Endodermal cell (in vitro differentiated cells): ENCODE measurements at regions not wholly inside any gene's neighbourhood (a gene's known extent, or its start where the extent isn't known, plus 50 kb on each side); places are given as distances from the start of the nearest gene placed in this dataset.

ENCODE experiments used
- DNase-seq: peaks from one replicate; pipeline ENCODE4 v3.0.0-alpha.2; 2017
- H3K27ac ChIP-seq: 2 replicates; pipeline ENCODE4 v1.5.1; 2013; ENCODE audit warnings: mild to moderate bottlenecking, low read depth, low read length, moderate library complexity
- H3K27me3 ChIP-seq: 2 replicates; pipeline ENCODE4 v1.6.1; 2013; ENCODE audit warnings: mild to moderate bottlenecking, low read length, moderate library complexity; ENCODE audit not compliant: insufficient read depth, control insufficient read depth, poor library complexity, severe bottlenecking
- H3K36me3 ChIP-seq: 2 replicates; pipeline ENCODE4 v1.7.0; 2013; ENCODE audit warnings: mild to moderate bottlenecking, low read length, moderate library complexity; ENCODE audit not compliant: control insufficient read depth, insufficient read depth
- H3K4me1 ChIP-seq: one replicate; pipeline ENCODE4 v1.7.0; 2013; ENCODE audit warnings: low read length; ENCODE audit not compliant: control insufficient read depth, insufficient read depth
- H3K4me3 ChIP-seq: 2 replicates; pipeline ENCODE4 v1.5.1; 2013; ENCODE audit warnings: mild to moderate bottlenecking, low read length, moderate library complexity
- H3K9ac ChIP-seq: 2 replicates; pipeline ENCODE4 v1.6.1; 2013; ENCODE audit warnings: mild to moderate bottlenecking, low read length, moderate library complexity; ENCODE audit not compliant: poor library complexity, severe bottlenecking; ENCODE audit errors: extremely low read depth
- H3K9me3 ChIP-seq: 2 replicates; pipeline ENCODE4 v1.6.1; 2013; ENCODE audit warnings: mild to moderate bottlenecking, low read length, moderate library complexity; ENCODE audit not compliant: control insufficient read depth
- H3K27ac Mint-ChIP-seq: 2 replicates; pipeline ENCODE4 v1.8.0; 2020; ENCODE audit warnings: mixed read lengths
- H3K27me3 Mint-ChIP-seq: 2 replicates; pipeline ENCODE4 v1.8.0; 2021; ENCODE audit warnings: mild to moderate bottlenecking, mixed read lengths; ENCODE audit not compliant: insufficient read depth
- H3K36me3 Mint-ChIP-seq: 2 replicates; pipeline ENCODE4 v1.8.0; 2020; ENCODE audit warnings: low read depth, mixed read lengths
- H3K4me1 Mint-ChIP-seq: 2 replicates; pipeline ENCODE4 v1.8.0; 2020; ENCODE audit warnings: mixed read lengths
- H3K4me3 Mint-ChIP-seq: 2 replicates; pipeline ENCODE4 v1.8.0; 2020; ENCODE audit warnings: mild to moderate bottlenecking, moderate library complexity, mixed read lengths
- H3K9me3 Mint-ChIP-seq: 2 replicates; pipeline ENCODE4 v1.8.0; 2020; ENCODE audit warnings: mild to moderate bottlenecking, mixed read lengths
- WGBS, 2 experiments: methylation state at CpG; one replicate each; pipeline versions ENCODE4 v1.1.5 to v1.1.7; 2013; ENCODE audit warnings: missing lambda C conversion rate in 2 of 2, mixed read lengths in 1 of 2; ENCODE audit not compliant: insufficient coverage in 1 of 2, insufficient read length in 1 of 2; 5-methylcytosine and 5-hydroxymethylcytosine counted together
- TF ChIP-seq, protein P1 (sequence below): fragments of 200-600 bp; sonication (generic); conservative IDR thresholded peaks from 2 replicates; pipeline ENCODE4 v1.5.0; 2021; ENCODE audit warnings: antibody characterized with exemption, mild to moderate bottlenecking

DNA sequence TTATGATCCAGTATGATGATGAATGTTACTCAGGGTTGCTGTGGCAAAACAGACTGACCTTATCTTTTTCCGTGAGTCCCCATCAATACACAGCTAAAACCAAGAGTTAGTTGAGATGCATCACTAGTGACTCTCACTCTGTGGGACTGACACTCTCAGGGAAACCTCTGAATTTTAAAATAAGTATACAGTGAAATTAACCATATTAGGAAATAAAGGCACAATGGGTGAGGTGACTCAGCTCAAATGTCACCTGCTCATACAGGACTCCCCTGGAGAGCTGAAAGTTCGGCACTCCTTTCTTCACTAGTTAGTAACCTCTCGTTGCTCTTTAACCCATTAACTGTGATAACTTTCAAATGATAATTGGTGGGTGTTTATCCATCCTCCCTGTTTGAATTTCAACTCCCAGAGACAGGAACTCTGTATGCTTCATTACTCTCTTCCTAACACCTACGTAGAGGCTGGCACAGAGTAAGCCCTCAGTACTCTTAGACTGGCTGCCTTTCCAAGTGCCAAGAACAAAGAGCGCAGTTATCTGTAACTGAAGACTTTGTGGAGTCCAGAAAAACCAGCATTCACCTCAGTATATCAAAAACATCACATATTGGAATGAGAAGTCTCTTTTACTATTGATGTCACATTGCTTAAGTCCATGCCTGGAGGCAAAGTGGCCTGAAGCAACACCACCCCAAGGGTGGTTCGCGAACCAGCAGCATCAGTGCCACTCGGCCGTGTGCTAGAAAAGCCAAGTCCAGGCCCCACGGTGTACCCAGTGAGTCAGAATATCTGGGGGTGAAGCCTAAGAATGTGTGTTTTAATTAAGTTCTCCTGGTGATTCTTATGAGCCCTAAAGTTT lies 91.1 kb downstream of the NIBAN1 start:
- TF ChIP-seq, protein P1, sequence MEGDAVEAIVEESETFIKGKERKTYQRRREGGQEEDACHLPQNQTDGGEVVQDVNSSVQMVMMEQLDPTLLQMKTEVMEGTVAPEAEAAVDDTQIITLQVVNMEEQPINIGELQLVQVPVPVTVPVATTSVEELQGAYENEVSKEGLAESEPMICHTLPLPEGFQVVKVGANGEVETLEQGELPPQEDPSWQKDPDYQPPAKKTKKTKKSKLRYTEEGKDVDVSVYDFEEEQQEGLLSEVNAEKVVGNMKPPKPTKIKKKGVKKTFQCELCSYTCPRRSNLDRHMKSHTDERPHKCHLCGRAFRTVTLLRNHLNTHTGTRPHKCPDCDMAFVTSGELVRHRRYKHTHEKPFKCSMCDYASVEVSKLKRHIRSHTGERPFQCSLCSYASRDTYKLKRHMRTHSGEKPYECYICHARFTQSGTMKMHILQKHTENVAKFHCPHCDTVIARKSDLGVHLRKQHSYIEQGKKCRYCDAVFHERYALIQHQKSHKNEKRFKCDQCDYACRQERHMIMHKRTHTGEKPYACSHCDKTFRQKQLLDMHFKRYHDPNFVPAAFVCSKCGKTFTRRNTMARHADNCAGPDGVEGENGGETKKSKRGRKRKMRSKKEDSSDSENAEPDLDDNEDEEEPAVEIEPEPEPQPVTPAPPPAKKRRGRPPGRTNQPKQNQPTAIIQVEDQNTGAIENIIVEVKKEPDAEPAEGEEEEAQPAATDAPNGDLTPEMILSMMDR: no peak
- no peak for DNase-seq
- H3K36me3 Mint-ChIP-seq: no peaks in the 10 kb centered on the region
- H3K9ac ChIP-seq: no peak overlapping the region
- H3K9me3 Mint-ChIP-seq: no peaks in the 10 kb centered on the region
- H3K9me3 ChIP-seq: no peaks in the 10 kb centered on the region
- H3K27ac Mint-ChIP-seq: no peak overlapping the region
- no peak overlapping the region for H3K27ac ChIP-seq
- H3K4me3 Mint-ChIP-seq: no peak overlapping the region
- H3K36me3 ChIP-seq: no peaks in the 10 kb centered on the region
- H3K27me3 ChIP-seq: no peaks in the 10 kb centered on the region
- H3K27me3 Mint-ChIP-seq: peaks cover 11% of the 10 kb centered on the region
- peaks cover 14% of the 10 kb centered on the region for H3K4me1 Mint-ChIP-seq
- H3K4me1 ChIP-seq: peaks cover 8% of the 10 kb centered on the region
- WGBS, 2 experiments: 90 to 92% methylated on average over 2 to 9 of the region's 10 CpGs
- no peak overlapping the region for H3K4me3 ChIP-seq

DNA sequence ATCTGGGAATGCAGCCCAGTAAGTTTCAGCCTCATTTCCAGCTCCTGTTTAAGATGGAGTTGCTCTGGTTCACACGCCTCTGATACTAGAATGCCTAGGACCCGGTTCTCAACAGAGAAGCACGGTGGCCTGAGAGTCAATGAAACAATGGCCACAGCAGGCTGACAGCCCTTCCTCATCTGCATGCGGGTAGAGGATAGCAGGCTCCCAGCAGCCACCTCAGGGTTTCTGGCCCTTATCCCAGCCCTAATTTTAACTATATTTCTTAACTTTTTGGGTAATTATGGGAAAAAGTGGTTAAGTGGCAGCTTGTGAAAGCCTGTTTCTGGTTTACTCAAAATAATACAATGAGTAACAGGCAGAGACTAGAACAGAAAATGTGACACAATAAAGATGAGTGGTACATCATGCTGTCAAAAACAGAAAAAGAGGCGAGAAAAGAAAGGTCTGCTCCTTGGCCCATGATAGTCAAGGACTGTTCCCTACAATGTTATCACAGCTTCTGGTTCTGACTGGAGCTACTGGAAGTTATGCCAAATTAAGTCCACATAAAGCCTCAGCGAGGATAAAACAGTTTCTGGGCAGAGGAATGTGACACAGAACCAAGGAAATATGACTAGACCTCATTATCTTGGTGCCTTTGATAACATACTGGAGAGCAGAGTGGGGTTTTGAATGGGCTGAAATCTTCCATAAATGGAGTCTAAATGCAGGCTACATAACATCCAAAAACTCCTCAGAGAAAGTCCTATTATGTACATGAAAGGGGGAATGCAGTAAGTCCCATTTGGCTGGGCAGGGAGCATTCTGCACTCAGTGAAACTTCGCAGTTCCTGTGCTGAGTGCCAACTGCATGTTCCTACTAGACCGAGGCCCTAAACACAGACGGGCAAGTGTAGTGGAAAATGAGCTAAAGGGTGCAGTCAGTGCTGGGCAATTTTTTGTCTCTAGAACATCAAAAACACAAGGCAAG lies 92.1 kb downstream of the NIBAN1 start:
- no peaks in the 10 kb centered on the region for H3K9me3 Mint-ChIP-seq
- no peaks in the 10 kb centered on the region for H3K36me3 Mint-ChIP-seq
- 80 to 87% methylated on average over 7 to 9 of the region's 9 CpGs for WGBS, 2 experiments
- no peak overlapping the region for H3K4me3 Mint-ChIP-seq
- peaks cover 11% of the 10 kb centered on the region for H3K27me3 Mint-ChIP-seq
- H3K9ac ChIP-seq: no peak overlapping the region
- peaks cover 8% of the 10 kb centered on the region for H3K4me1 ChIP-seq
- H3K9me3 ChIP-seq: no peaks in the 10 kb centered on the region
- H3K27ac Mint-ChIP-seq: no peak overlapping the region
- no peaks in the 10 kb centered on the region for H3K36me3 ChIP-seq
- H3K4me3 ChIP-seq: no peak overlapping the region
- H3K4me1 Mint-ChIP-seq: peaks cover 14% of the 10 kb centered on the region
- TF ChIP-seq, protein P1: no peak
- no peak for DNase-seq
- no peak overlapping the region for H3K27ac ChIP-seq
- no peaks in the 10 kb centered on the region for H3K27me3 ChIP-seq

DNA sequence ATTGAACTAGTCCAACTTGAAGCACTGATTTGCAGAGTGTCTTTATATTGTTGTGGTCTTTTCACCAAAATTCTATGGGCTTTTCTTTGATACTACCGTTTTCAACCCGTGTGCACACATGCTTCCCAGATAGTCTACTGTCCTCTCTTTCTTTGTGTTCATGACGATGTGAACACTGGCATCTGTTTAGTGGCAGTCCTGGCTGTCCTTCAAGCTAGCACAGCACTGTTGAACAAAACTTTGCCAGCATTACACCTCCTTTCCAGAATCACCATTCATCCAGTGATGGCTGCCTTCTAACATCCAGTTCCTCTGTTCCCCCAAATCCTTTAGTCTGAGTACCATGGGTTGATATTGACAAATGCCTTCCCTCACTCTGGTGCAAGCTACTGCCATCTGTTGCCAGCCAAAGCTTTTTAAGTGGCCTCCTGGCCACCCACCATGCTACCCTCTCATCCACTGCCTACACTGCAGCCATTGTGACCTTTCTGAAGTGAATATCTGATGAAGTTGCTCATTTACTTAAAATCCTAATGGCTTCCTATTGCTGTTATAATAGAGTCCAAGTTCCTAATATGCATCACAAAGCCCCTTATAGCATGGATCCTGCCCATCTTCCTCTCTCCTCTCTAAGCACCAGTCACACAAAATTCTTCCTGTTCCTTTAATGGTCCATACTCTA lies 94.3 kb downstream of the NIBAN1 start:
- H3K4me3 Mint-ChIP-seq: no peak overlapping the region
- H3K9me3 Mint-ChIP-seq: no peaks in the 10 kb centered on the region
- Histone ChIP-seq H3K27me3 (no peaks in the 10 kb centered on the region), H3K9ac (no peak overlapping the region), H3K9me3 (no peaks in the 10 kb centered on the region), H3K27ac (no peak overlapping the region), H3K36me3 (no peaks in the 10 kb centered on the region), H3K4me1 (peaks cover 8% of the 10 kb centered on the region), H3K4me3 (no peak overlapping the region)
- DNase-seq: no peak
- no peaks in the 10 kb centered on the region for H3K36me3 Mint-ChIP-seq
- TF ChIP-seq, protein P1: no peak
- no peaks in the 10 kb centered on the region for H3K27me3 Mint-ChIP-seq
- H3K27ac Mint-ChIP-seq: no peak overlapping the region
- peaks cover 10% of the 10 kb centered on the region for H3K4me1 Mint-ChIP-seq
- 92 to 96% methylated on average over 3 of the region's 3 CpGs for WGBS, 2 experiments
